Calu3 (cell line): ENCODE measurements at regions not wholly inside any gene's neighbourhood (a gene's known extent, or its start where the extent isn't known, plus 50 kb on each side); places are given as distances from the start of the nearest gene placed in this dataset.

ENCODE experiments used
- BruUV-seq: library from RNA; stranded (reverse); fragments of 400-500 nt; replicated peaks from 2 replicates; lab custom pipeline; 2021; lab: Mats Ljungman, UMichigan
- CTCF ChIA-PET: fragments of 300-600 bp; sonication (Branson Sonifier 250); formaldehyde crosslinking; loops from one replicate; lab custom pipeline; 2022; ENCODE audit warnings: antibody characterized with exemption; lab: Charles Lee
- DNase-seq: peaks from one replicate; pipeline ENCODE4 v3.0.0; 2022
- H3K27ac Mint-ChIP-seq: one replicate; pipeline ENCODE4 v1.8.0; 2022; ENCODE audit warnings: mixed read lengths; ENCODE audit not compliant: unreplicated experiment
- H3K27me3 Mint-ChIP-seq: one replicate; pipeline ENCODE4 v1.8.0; 2022; ENCODE audit warnings: mixed read lengths; ENCODE audit not compliant: unreplicated experiment
- H3K36me3 Mint-ChIP-seq: one replicate; pipeline ENCODE4 v1.8.0; 2022; ENCODE audit warnings: mild to moderate bottlenecking, moderate library complexity, mixed read lengths; ENCODE audit not compliant: insufficient read depth, unreplicated experiment
- H3K4me1 Mint-ChIP-seq: one replicate; pipeline ENCODE4 v1.8.0; 2022; ENCODE audit warnings: mild to moderate bottlenecking, low read depth, mixed read lengths; ENCODE audit not compliant: unreplicated experiment
- H3K4me3 Mint-ChIP-seq: one replicate; pipeline ENCODE4 v1.8.0; 2022; ENCODE audit warnings: mild to moderate bottlenecking, low read depth, moderate library complexity, mixed read lengths; ENCODE audit not compliant: unreplicated experiment
- H3K9me3 Mint-ChIP-seq: one replicate; pipeline ENCODE4 v1.8.0; 2022; ENCODE audit warnings: low read depth, mixed read lengths; ENCODE audit not compliant: unreplicated experiment
- intact Hi-C: fragments of 100-400 bp; cut with micrococcal nuclease; formaldehyde crosslinking; loops from one replicate; pipeline ENCODE4 v1.10.0; 2022; ENCODE audit not compliant: unreplicated experiment
- TF ChIP-seq, protein P1 (sequence below): fragments of 200-600 bp; IDR thresholded peaks from one replicate; pipeline ENCODE4 v1.8.0; 2022; ENCODE audit warnings: antibody characterized with exemption; ENCODE audit not compliant: unreplicated experiment

DNA sequence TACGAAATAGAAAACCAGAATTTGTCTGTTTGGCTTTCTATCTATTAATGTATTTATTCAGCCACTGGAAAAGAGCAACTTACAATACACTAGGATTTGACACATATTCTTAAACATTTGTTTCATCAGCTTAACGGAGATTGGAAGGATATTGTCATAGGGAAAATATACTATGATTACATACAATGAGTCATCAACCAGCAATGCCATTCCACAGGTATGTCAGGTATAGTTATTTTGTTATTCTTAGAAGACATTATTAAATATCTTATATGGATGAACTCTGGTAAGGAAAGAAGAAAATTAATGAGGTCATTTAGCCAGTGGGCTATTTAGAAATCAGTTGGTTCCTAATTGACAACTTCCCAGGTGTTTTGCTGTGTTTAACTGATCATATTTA, 926.6 kb downstream of the STIM2 start:
- peaks cover 35% of the 10 kb centered on the region for H3K4me1 Mint-ChIP-seq
- no TSS peak for BruUV-seq
- no peaks in the 10 kb centered on the region for H3K36me3 Mint-ChIP-seq
- H3K27me3 Mint-ChIP-seq = no peaks in the 10 kb centered on the region
- H3K4me3 Mint-ChIP-seq = no peak overlapping the region
- CTCF ChIA-PET = no interaction called here
- intact Hi-C loops = no loop called here
- TF ChIP-seq, protein P1, sequence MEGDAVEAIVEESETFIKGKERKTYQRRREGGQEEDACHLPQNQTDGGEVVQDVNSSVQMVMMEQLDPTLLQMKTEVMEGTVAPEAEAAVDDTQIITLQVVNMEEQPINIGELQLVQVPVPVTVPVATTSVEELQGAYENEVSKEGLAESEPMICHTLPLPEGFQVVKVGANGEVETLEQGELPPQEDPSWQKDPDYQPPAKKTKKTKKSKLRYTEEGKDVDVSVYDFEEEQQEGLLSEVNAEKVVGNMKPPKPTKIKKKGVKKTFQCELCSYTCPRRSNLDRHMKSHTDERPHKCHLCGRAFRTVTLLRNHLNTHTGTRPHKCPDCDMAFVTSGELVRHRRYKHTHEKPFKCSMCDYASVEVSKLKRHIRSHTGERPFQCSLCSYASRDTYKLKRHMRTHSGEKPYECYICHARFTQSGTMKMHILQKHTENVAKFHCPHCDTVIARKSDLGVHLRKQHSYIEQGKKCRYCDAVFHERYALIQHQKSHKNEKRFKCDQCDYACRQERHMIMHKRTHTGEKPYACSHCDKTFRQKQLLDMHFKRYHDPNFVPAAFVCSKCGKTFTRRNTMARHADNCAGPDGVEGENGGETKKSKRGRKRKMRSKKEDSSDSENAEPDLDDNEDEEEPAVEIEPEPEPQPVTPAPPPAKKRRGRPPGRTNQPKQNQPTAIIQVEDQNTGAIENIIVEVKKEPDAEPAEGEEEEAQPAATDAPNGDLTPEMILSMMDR = no peak
- DNase-seq = peak; percentile 4
- H3K27ac Mint-ChIP-seq = no peak overlapping the region
- H3K9me3 Mint-ChIP-seq = no peaks in the 10 kb centered on the region

DNA sequence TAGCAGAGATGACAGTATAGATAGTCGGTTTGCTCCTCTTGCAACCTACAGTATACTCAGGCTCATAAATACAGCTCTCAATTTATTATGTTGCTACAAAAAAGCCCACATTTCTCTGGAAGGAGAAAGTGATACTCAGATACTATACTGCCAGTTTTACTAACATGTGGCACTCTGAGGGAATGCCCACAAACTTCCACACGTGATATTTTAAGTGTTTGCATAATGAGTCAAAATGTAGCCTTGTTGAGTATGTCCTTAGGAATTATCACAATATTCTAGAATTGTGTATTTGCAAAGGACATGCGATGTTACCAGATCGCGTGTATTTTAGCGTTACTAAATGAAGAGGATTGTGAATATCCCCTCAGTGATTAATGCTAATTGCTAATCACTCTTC, 929.1 kb downstream of the STIM2 start:
- intact Hi-C loops = no loop called here
- DNase-seq = no peak
- Mint-ChIP-seq H3K9me3 (no peaks in the 10 kb centered on the region), H3K27me3 (no peaks in the 10 kb centered on the region), H3K27ac (no peak overlapping the region), H3K4me1 (peaks cover 35% of the 10 kb centered on the region), H3K4me3 (no peak overlapping the region), H3K36me3 (no peaks in the 10 kb centered on the region)
- no TSS peak for BruUV-seq
- CTCF ChIA-PET = no interaction called here
- TF ChIP-seq, protein P1 = no peak

DNA sequence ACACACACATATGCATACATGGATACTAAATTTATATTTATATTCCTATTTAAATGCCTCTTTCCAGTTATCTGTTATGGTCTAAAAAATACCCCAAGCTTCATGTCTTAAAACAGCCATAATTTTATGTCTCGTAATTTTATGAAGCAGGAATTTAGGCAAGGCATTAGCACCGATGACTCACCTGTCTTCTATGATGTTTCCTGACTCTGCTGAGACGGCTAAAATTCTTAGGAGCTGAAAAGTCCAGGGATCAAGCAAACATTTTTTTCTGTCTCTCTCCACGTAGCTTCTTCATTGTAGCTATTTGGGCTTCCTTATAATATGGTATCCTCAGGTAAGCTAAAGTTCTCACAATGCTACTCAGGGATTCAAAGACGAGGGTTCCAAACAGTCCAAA, 930.3 kb downstream of the STIM2 start:
- TF ChIP-seq, protein P1 = no peak
- H3K4me3 Mint-ChIP-seq = no peak overlapping the region
- intact Hi-C loops = no loop called here
- no TSS peak for BruUV-seq
- CTCF ChIA-PET = no interaction called here
- no peaks in the 10 kb centered on the region for H3K36me3 Mint-ChIP-seq
- H3K27ac Mint-ChIP-seq = no peak overlapping the region
- peaks cover 35% of the 10 kb centered on the region for H3K4me1 Mint-ChIP-seq
- no peaks in the 10 kb centered on the region for H3K9me3 Mint-ChIP-seq
- H3K27me3 Mint-ChIP-seq = no peaks in the 10 kb centered on the region
- no peak for DNase-seq

DNA sequence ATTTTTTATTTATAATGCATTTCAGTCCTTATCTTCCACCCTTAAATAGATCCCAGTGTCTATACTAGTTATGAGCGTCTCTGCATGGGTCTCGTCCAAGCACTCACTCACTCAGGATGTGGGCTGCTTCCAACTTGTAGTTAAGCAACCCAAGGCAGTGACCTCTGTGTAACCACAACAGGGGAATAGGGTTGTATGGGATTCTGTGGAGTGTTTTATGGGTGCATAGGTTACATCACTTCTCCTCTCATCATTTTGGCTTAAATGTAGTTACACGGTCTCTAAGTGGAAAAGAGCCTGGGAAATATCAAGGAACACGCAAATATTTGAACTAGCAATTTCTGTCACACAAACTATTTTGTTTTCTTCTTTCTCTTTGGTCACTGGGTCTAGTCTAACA, 931.0 kb downstream of the STIM2 start:
- Mint-ChIP-seq H3K4me3 (no peak overlapping the region), H3K36me3 (no peaks in the 10 kb centered on the region), H3K4me1 (peaks cover 35% of the 10 kb centered on the region), H3K27me3 (no peaks in the 10 kb centered on the region), H3K27ac (no peak overlapping the region), H3K9me3 (no peaks in the 10 kb centered on the region)
- intact Hi-C loops = no loop called here
- DNase-seq = no peak
- CTCF ChIA-PET = no interaction called here
- TF ChIP-seq, protein P1 = no peak
- no TSS peak for BruUV-seq
